ENCODE measurements at regions not wholly inside any gene's neighbourhood (a gene's known extent, or its start where the extent isn't known, plus 50 kb on each side); places are given as distances from the start of the nearest gene placed in this dataset.

DNA sequence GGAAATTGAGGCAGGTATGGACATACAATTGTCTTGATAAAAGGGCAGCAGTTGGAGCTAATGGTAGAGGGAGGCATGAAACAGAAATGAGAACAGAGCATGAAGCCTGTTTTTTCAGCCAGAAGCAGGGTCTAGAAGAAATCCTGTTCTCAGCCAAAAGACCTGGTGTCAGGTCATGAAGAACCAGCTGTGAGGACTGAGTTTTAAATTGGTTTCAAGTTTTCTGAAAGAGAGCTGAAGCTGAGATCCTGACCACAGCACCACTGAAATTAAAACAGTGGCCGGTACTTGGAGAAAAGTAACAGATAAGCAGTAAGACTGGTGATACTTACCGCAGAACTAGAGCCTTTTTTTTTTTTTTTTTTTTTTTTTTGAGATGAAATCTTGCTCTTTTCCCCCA lies 283.8 kb upstream of the BMP2 start:
- no peaks in the 10 kb centered on the region for H3K27me3 ChIP-seq (ENCODE audit: insufficient read depth, poor library complexity, severe bottlenecking)
- H3K4me3 ChIP-seq (replicated peaks; ENCODE audit: insufficient read depth, low read length), result no peak overlapping the region
- no peak for DNase-seq (ENCODE audit: low read depth in 1 of 2, low spot score in 1 of 2)
- TF ChIP-seq GABPA (IDR thresholded peaks at IDR 0.05; ENCODE audit: low read depth) (no peak), SPI1 (IDR thresholded peaks at IDR 0.05; ENCODE audit: borderline replicate concordance, low read depth) (no peak), POLR2AphosphoS5 (IDR thresholded peaks at IDR 0.05; ENCODE audit: low read depth) (no peak)
- TF ChIP-seq, protein P1, sequence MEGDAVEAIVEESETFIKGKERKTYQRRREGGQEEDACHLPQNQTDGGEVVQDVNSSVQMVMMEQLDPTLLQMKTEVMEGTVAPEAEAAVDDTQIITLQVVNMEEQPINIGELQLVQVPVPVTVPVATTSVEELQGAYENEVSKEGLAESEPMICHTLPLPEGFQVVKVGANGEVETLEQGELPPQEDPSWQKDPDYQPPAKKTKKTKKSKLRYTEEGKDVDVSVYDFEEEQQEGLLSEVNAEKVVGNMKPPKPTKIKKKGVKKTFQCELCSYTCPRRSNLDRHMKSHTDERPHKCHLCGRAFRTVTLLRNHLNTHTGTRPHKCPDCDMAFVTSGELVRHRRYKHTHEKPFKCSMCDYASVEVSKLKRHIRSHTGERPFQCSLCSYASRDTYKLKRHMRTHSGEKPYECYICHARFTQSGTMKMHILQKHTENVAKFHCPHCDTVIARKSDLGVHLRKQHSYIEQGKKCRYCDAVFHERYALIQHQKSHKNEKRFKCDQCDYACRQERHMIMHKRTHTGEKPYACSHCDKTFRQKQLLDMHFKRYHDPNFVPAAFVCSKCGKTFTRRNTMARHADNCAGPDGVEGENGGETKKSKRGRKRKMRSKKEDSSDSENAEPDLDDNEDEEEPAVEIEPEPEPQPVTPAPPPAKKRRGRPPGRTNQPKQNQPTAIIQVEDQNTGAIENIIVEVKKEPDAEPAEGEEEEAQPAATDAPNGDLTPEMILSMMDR (IDR thresholded peaks at IDR 0.05; ENCODE audit: insufficient read depth, low read length), result no peak
- TF ChIP-seq, protein P2, sequence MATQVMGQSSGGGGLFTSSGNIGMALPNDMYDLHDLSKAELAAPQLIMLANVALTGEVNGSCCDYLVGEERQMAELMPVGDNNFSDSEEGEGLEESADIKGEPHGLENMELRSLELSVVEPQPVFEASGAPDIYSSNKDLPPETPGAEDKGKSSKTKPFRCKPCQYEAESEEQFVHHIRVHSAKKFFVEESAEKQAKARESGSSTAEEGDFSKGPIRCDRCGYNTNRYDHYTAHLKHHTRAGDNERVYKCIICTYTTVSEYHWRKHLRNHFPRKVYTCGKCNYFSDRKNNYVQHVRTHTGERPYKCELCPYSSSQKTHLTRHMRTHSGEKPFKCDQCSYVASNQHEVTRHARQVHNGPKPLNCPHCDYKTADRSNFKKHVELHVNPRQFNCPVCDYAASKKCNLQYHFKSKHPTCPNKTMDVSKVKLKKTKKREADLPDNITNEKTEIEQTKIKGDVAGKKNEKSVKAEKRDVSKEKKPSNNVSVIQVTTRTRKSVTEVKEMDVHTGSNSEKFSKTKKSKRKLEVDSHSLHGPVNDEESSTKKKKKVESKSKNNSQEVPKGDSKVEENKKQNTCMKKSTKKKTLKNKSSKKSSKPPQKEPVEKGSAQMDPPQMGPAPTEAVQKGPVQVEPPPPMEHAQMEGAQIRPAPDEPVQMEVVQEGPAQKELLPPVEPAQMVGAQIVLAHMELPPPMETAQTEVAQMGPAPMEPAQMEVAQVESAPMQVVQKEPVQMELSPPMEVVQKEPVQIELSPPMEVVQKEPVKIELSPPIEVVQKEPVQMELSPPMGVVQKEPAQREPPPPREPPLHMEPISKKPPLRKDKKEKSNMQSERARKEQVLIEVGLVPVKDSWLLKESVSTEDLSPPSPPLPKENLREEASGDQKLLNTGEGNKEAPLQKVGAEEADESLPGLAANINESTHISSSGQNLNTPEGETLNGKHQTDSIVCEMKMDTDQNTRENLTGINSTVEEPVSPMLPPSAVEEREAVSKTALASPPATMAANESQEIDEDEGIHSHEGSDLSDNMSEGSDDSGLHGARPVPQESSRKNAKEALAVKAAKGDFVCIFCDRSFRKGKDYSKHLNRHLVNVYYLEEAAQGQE (IDR thresholded peaks at IDR 0.05; ENCODE audit: insufficient replicate concordance, low read depth), result no peak
- H3K27ac ChIP-seq (replicated peaks), result no peak overlapping the region

DNA sequence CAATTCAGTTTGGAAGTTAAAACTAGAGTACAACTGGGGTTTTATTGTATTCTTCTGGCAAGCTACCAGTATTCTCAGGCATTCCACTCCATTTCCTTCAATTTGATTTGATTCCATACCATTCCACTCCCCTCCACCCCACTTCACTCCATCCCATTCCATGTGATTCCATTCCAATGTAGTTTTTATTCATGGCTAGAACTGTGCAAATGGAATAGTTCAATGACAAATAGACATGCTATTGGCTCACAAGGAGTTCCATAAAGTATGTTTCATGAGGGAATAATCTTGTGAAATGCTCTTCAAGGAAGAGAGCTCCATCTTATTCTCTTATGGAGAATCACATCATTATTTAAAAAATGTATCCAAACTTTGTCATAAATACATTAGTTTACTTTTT lies 285.0 kb upstream of the BMP2 start:
- Histone ChIP-seq H3K27ac (replicated peaks) (no peak overlapping the region), H3K27me3 (ENCODE audit: insufficient read depth, poor library complexity, severe bottlenecking) (no peaks in the 10 kb centered on the region), H3K4me3 (replicated peaks; ENCODE audit: insufficient read depth, low read length) (no peak overlapping the region)
- no peak for TF ChIP-seq GABPA (IDR thresholded peaks at IDR 0.05; ENCODE audit: low read depth)
- TF ChIP-seq, protein P1 (IDR thresholded peaks at IDR 0.05; ENCODE audit: insufficient read depth, low read length), result no peak
- TF ChIP-seq SPI1 (IDR thresholded peaks at IDR 0.05; ENCODE audit: borderline replicate concordance, low read depth), result no peak
- TF ChIP-seq POLR2AphosphoS5 (IDR thresholded peaks at IDR 0.05; ENCODE audit: low read depth), result no peak
- TF ChIP-seq, protein P2 (IDR thresholded peaks at IDR 0.05; ENCODE audit: insufficient replicate concordance, low read depth), result no peak
- no peak for DNase-seq (ENCODE audit: low read depth in 1 of 2, low spot score in 1 of 2)

DNA sequence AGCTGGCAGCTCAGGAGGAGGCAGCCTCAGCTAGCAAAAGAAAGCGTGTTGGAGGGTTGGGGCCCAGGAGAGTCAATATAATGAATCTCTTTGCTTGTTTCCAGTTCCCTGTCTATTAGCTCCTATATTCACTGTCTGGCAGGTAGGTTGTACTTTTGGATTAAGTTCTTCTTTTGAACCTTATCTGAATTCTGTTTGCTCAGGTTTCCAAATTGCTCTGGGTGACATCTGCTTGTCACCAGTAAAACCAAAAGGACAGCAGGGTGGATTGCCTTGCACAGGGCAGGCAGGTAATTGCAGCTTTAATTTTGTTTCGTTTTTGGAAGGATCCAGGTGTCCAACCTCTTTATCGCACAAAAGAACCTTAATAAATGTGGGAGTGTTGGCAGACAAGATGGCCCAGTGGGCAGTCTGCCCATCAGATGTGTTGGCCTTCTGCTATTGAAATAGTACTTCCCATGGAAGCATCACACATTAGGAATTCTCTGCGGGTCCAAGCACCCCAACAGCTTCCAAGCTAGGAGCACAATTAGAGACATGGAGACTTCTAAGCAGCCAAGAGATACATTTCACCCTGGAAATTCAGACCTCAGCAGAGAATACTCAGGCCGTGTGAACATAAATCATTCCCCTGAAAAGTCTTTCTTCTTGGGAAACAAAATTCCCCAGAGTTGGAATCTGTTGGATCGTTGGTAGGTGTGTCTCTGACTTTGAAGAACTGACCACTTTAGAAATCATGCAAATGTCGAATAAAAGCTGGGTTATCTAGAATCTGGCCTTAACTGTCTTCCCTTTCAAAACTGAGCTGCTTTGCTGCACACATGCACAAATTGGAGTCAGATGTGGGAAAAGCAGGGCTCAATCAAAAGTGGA lies 286.9 kb upstream of the BMP2 start:
- TF ChIP-seq POLR2AphosphoS5 (IDR thresholded peaks at IDR 0.05; ENCODE audit: low read depth) (no peak), SPI1 (IDR thresholded peaks at IDR 0.05; ENCODE audit: borderline replicate concordance, low read depth) (no peak), GABPA (IDR thresholded peaks at IDR 0.05; ENCODE audit: low read depth) (no peak)
- TF ChIP-seq, protein P2 (IDR thresholded peaks at IDR 0.05; ENCODE audit: insufficient replicate concordance, low read depth), result no peak
- no peak overlapping the region for H3K27ac ChIP-seq (replicated peaks)
- DNase-seq (ENCODE audit: low read depth in 1 of 2, low spot score in 1 of 2), result no peak
- no peaks in the 10 kb centered on the region for H3K27me3 ChIP-seq (ENCODE audit: insufficient read depth, poor library complexity, severe bottlenecking)
- no peak overlapping the region for H3K4me3 ChIP-seq (replicated peaks; ENCODE audit: insufficient read depth, low read length)

Data from HL-60 (cell line).